HG03175 (cell line): ENCODE measurements at regions not wholly inside any gene's neighbourhood (a gene's known extent, or its start where the extent isn't known, plus 50 kb on each side); places are given as distances from the start of the nearest gene placed in this dataset.
"Not testable (repeated sequence)": the region's sequence is repeated elsewhere in the genome, so short reads cannot be mapped to it uniquely, and the experiment has no call there.

Experiments used
- ATAC-seq: cut with Tn5 transposase; IDR thresholded peaks from one replicate; pipeline ENCODE4 v1.9.1; 2021; ENCODE audit warnings: mild to moderate bottlenecking, moderate library complexity; ENCODE audit not compliant: unreplicated experiment

- ATAC-seq = no peak
These were observed 899.9 kb downstream of the C6orf118 start for GRCh38 chr6:164409309-164410009.

DNA sequence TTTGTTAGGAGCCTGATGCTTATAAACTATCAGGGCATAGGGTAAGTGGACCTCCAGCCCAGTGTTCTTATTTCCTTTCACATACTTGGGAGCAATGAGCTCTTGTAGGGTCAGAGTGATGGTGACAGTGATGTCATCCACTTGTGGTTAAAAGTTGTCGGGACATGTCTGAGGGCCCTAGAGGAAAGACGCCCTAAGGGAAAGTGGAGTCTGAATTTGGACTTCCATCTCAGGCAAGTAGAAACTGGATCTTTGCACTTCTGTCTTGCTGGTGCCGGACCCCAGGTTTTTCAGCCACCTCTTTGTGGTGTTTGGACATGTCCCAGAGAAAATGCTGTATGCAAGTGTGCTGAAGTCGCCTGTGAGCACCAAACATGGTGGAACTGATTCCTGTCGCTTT is 900.5 kb downstream of the C6orf118 start:
- no peak for ATAC-seq

- no peak for ATAC-seq
These were observed 904.5 kb downstream of the C6orf118 start for GRCh38 chr6:164404812-164405488.

GRCh38 chr6:164401871-164402270 is 907.5 kb downstream of the C6orf118 start:
- ATAC-seq = no peak

DNA sequence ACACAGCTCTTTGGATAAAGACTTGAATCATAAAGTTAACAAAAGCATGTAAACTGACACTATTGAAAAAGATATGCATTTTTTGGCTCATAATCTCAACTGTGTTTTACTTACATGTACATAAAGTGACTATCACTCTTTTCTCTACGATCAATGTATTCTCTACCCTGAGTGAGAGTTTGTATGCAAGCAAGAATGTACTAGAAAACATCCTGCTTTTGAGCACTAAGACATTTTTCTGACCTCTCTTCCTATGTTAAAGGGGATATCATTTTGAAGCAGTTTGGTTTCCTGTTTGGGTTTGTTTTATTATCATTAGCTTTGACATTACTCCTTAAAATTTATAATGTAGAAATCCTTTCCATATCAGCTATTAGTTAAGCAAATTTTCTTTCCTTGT is 910.8 kb downstream of the C6orf118 start:
- ATAC-seq = no peak

- no peak for ATAC-seq
These were observed 913.0 kb downstream of the C6orf118 start for GRCh38 chr6:164396071-164397047.

DNA sequence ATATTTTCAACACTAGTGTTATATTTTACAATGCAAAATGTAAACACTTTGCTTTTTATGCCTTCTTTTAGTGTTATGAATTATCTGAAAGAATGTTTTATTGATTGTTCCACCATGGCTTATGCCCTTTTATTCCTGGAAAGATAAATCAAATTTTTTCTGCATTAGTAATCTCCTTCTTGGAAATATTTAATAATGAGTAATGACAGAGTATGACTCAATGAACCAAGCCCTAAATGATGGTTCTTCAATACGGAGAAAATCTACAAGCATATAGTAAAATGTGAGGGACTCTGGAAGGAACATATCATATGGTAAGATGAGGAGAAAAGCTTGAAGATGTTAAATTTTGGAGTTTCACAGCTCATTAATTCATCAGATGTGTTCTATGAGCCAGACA is 929.6 kb downstream of the C6orf118 start:
- no peak for ATAC-seq

DNA sequence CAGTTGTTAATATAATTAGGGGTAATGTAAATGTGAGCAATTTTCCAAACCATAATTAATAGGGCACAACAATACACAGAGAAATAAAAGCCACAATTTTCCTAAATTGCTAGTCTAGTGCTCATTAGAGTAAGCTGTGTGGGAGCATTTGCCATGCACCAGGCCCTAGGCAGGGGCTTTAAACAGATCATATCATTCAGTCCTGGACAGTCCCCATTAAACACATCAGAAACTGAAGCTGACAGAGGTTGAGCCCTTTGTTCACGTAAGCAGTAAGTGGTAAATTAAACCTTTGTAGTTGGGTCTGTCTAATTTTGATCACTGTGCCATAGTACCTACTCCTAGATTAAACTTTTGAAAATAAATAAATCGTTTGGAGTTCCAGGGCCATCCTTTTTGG is 931.1 kb downstream of the C6orf118 start:
- ATAC-seq = no peak

DNA sequence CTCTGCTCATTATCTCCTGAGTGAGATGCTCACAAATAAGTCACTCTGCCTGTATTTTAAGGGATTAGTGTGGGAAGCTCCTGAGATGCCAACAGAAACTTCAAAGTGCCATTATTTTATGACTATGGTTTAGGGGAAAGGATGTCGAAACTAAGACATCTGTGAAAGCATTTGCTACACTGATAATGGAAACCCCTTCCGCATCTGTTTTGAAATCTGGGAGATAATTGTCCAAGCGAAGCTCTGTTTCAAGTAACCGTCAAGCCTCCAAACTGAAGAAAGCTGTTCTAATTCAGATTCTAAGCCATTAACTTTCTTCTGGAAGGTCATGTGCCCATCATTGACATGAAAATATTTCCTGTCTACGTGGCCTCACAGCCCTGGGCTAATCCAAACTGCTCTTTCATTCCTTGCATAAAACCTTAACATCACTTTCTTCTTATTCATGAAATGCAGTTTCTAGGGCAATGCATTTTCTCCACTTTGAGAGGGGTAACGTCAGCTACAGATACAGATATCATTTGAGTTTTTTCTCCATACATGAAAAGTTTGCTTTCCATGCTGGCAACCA is 932.0 kb downstream of the C6orf118 start:
- no peak for ATAC-seq

- no peak for ATAC-seq
These were observed 938.6 kb downstream of the C6orf118 start for GRCh38 chr6:164370773-164371172.

DNA sequence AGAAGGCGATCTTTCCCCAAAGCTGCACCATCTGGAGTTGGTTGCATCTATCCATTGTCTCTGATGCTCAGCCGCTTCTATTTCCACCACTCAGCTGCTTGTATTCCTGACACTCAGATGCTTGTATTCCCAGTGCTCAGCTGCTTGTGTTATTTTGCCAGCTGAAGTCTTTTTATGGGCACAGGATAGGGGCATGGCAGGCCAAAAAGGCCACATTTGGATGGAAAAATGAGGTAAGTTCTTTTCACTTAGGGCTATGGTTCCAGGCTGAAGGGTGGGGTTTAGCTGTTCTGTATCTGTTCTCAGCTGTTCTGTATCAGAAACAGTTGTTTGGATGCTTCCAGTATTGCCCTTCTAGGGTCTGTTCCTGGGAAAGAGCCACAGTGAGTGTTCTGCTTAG is 944.9 kb downstream of the QKI start:
- ATAC-seq = no peak

DNA sequence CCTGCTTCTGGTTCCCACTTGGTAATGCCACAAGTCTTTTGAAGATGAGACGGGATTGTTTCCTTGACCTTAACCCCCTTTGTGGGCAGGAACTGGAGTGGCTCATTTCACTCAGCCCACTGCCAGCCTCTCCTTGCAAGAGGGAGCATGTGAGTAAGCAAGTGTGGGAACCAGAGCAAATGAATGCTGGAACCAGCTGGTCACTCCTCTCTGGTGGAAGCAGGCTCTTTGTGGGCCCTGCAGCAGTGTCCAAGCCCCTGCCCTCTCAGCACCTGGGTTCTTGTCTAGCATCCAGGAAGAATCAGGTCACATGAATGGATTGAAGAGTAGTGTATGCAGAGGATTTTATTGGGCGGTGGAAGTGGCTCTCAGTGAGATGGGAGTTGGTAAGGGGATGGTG is 944.5 kb downstream of the QKI start:
- ATAC-seq = no peak

GRCh38 chr6:164356814-164357213 is 942.3 kb downstream of the QKI start:
- no peak for ATAC-seq

- no peak for ATAC-seq
These were observed 932.9 kb downstream of the QKI start for GRCh38 chr6:164347455-164347854.

DNA sequence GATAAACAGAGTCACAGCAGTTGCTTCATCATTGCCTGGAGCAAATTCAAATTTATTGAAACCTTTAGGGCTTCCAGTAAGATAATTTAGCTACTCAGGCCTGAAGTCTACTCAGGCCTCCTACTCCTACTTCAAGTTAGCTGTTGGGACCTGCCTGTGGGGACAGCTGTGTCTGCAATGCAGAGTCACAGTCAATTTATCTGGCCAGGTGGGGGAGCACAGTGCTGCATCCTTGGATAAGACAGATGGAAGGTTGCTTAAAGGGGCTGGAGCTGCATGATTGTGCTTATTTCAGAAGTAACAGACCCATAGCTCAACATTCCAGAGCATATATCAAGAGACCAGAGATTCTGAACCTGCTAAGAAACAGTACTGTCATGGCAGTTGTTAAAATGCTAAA is 932.1 kb downstream of the QKI start:
- ATAC-seq = no peak

- no peak for ATAC-seq
These were observed 931.4 kb downstream of the QKI start for GRCh38 chr6:164345806-164346496.

- no peak for ATAC-seq
These were observed 930.8 kb downstream of the QKI start for GRCh38 chr6:164345327-164345726.

GRCh38 chr6:164344801-164345291 is 930.3 kb downstream of the QKI start:
- ATAC-seq = no peak

DNA sequence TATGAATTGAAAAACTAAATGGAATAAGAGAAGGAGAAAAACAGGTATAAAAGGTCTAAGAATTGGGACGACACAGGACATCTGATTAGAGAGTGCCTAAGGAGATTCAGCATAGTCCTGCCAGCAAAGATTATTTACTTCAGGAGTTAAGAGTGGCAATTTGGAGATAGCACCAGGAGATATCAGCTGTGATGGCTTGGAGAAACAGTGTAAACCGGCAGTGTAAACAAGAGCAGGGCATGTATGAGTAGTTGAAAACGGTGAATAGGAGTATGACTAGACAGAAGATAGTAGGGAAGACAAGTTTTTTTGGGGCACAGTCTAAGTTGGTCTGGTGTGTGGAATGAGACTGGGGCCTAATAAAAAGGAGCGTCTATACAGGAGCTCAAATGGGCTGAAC is 924.9 kb downstream of the QKI start:
- not testable (repeated sequence) for ATAC-seq

DNA sequence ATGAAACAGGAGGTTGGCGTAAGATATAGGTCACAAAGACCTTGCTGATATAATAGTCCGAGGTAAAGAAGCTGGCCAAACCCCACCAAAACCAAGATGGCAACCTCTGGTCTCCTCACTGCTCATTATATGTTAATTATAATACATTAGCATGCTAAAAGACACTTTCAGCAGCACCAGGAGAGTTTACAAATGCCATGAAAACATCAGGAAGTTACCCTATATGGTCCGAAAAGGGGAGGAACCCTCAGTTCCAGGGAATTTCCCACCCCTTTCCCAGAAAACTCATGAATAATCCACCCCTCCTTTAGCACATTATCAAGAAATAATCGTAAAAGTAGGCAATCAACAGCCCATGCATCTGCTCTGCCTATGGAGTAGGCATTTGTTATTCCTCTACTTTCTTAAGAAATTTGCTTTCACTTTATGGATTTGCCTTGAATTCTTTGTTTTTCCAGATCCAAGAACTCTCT is 923.4 kb downstream of the QKI start:
- no peak for ATAC-seq
